CD4-positive, alpha-beta T cell treated with Interleukin-17A for 1 hour (primary cell): ENCODE measurements at regions not wholly inside any gene's neighbourhood (a gene's known extent, or its start where the extent isn't known, plus 50 kb on each side); places are given as distances from the start of the nearest gene placed in this dataset.

Experiments
- DNase-seq: peaks from one replicate; pipeline ENCODE4 v3.0.0-alpha.2; 2020

DNA sequence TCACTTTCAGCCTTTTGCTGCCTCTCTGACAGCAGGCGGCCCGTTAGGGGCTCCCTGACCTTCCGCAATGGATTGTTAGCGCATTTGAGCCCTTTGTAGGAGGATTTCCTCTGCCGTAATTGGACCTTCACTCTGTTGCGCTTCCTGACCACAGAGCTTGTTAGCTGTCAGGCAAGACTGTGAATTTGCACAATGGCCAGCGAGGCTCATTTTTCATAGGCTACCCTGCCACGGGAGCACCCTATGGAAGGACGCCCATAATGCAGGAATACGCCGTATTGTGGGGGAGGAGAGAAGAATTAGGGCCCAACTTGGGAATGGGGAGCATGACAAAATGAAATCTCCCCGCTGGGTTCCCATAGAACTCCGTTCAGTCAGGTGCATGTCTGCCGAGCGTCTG, 205.2 kb upstream of the NLRP1 start:
- DNase-seq, result no peak

DNA sequence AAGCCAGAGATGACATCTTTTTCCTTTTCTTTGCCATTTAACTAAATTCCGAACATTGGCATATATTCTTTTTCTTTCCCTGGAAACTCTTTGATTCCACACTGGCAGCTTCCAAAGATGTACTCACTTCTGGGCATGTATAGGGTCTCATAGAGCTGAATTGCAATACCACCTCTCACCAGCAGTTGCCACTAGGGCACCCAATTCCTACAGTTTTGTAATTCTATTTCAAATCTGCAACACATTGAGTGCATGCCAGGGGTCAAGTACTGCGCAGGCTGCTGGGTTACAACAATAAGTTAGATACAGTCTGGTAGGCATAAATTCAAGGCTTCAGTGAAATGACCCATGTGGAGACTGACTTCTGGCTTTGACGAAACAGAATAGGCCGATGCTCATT, 208.8 kb upstream of the NLRP1 start:
- DNase-seq, result no peak

DNA sequence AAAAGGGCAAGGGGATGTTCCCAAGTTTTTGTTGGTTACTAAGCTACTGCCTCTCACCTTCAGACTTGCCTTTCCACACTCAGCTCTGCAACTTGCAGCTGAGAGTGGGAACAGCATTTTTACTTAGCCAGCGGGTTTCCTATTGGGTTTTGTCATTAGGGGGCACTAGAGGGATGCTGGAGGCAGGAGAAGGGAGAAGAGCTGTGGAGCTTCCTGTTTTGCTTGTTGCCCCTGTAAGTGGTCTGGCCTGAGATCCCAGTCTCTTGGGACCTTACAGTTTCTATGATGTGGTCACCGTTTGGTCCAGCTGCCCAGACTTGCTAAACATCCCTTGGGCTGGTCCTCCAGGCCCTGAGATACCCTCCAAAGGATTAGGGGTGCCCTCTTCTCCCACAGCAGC, 209.6 kb upstream of the NLRP1 start:
- no peak for DNase-seq

DNA sequence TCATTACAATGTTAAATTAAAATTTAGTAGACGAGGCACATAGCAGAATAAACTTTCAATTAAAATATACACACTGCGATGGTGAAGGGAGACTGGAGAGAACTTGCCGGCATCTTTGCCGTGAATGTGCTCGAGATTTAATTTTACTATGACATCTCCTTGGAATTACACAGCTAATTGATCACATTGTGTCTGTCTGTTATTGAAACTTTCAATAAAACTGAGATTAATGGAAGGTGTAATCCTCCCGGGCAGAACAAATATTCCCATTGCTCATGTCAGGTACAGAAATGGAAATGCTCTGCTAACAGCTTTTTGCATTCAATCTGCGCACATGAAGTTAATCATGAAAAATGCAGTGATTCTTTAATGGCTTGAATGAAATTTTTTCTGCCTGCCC, 210.1 kb upstream of the NLRP1 start:
- DNase-seq, result no peak

DNA sequence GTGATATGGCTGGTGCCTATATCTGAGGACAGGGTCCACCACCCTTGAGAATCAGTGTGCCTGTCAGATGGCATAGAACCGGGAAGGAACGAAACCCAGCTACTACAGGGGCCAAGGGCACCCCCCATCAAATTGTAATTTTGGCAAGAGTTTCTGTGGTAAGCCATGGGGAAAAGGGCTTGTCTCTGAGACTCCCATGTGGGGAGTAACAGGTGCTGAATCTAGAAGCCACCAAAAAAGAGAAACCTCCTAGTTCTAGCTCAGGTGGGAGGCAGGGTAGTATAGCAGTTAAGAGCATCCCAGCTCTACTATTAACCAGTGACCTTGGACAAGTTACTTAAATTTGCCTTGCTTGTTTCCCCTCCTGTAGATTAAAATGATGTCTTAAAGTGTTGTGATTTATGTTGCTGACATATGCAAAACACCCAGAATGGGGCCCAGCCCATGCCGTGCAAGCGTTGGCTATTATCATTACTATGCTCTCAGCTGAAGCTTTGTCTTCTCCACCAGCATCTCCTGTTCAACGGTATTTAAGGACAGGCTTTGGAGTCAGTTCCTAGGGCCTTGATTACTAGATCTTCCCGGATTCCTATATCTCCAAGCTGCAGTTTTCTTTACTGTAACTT, 210.7 kb upstream of the NLRP1 start:
- DNase-seq, result no peak

DNA sequence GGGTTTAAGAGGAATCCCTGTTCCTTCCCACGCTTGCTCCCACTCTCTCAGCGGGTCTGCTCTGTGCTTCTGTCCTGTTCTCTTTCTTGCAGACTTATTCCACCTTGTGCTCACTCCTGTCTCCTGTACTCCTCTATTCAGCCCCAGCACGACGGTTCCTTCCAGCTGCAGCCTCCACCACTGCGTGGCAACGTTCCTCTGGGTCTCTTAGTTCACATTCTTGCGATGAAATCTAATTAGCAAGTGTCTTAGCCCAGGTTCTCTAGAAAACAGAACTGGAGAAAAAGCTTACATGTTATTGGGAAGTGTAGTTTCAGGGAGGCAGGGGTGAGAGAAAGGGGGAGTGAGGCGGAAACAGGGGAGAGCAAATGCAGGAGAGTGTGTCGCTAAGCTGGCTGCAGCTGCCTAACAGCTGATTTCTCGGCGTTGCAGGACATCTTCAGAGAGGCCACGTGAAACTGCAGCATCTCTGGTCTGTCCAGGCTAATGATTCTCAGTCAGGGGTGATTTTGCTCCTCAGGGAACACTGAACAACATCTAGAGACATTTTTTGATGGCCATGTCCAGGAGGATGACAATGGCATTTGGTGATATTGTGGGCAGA, 213.2 kb upstream of the NLRP1 start:
- DNase-seq, result no peak

DNA sequence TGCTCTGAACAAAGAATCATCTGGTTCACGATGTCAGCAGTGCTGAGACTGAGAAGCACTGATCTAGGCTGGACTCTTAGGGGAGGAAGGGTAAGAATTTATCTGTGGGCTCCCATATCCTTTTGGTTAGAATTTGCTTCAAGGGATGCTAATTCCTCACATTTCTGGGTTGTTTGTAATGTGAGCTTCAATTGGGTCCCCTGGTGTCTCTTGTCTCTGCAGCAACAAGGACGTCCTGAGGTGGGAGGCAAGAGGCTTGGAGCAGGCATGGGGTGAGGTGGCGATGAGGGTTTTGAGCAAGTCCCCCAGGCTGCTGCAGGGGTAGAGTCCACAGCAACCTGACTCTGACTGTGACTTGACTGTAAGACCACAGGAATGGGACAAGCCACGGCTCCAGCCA, 213.8 kb upstream of the NLRP1 start:
- DNase-seq, result no peak

DNA sequence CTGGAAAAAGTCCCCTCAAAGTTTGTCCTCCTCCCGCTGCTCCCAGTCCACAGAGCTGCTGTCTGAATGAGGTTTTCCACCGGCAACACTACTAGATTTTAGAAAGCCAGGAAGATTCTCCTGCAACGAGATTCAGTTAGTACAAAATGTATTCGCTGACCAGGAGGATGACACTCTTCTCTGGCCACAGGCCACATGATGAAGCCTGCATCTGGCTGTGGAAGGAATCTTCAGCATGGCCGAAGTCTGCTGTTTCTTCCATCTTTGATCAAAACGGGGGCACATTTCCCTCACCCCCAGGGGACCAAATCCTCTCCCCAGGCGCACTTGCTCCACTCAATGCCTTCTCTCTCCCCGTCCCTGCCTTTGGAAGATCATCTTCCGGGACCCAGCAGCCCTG, 215.8 kb upstream of the NLRP1 start:
- no peak for DNase-seq

DNA sequence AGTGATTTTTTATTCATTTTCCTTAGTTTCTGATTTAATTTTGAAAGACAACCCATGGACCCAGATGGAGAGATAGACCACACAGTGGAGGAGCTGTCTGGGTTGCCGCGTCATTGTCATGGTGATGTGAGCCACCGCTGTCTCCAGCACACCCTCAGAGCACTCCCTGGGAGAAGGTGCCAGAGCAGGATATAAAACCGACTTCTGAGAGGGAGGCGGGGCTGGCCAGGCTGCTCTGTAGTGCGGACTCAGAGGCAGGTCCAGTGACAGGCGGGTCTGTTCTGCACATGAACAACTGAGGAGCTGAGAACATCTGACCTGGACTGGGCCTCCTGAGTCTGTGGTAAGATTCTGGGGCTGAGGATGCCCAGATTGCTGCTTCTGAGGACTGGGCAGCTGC, 216.3 kb upstream of the NLRP1 start:
- no peak for DNase-seq

DNA sequence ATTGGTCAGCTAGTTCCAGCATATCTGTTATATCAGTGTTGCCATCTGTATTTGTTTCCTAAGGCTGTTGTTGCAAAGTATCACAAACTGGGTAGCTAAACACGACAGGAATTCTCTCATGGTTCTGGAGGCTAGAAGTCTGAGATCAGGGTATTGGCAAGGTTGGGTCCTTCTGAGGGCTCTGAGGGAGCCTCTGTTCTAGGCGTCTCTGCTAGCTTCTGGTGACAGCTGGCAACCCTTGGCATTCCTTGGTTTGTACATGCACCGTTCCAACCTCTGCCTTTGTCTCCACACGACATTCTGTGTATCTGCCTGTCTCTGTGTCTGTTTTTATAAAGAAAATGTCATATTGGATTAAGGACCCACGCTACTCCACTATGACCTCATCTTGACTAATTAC, 219.9 kb upstream of the NLRP1 start:
- DNase-seq, result no peak

DNA sequence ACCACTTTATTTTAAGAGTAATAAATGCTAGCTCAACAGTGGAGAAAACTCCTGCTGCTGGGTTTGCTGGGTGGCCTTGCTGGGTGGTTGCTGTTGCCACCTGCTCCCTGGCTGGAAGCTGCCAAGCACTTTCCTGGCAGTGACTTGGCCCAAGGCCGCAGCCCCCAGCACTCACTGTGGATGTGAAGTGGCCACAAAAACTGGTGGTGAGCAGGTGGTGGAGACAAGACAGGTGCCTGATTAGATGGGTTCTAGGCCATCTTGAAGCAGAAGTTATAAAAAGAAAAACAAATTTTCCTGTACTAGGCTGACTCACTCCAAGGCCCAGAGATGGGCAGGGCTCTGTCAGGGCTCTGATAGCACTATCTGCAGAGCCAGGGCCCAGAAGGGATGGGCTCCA, 224.7 kb upstream of the NLRP1 start:
- DNase-seq, result no peak

DNA sequence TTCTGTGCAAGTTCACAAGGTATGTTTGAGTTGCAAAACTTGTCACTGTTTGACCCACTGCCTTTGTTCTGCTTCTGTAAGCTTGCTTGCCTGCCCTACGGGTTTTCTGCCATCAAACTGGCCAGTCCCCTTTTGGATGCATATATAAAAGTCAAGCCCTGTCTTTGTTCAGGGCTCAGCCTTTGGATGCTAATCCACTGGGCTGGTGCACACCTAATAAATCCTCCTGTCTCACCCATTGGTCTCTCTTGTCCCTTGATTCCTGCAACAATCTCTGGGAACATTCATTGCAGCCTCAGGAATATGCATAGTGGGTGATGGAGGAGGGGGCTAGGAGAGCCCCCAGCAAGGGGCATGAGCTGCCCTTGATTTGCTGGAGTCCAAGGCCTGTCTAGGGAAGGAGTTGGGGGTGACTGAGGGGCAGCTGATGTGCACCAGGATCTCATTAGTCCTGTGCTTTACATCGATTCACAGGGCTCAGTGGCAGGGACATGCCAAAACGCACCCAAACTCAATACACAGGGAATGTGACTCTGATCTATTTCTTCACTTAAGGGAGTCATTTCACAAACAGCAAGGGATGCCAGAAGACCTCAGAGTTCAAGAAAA, 225.4 kb upstream of the NLRP1 start:
- no peak for DNase-seq

DNA sequence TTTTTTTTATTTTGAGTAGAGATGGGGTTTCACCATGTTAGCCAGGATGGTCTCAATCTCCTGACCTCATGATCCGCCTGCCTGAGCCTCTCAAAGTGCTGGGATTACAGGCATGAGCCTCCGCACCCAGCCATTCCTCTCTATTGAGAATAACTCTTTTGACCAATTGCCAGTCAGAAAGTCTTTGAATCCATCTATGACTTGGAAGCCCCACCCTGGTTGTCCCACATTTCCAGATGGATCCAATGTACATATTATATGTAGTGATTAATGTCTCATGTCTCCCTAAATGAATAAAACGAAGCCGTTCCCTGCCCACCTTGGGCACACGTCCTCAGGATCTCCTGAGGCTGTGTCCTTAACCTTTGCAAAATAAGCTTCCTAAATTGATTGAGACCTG, 228.3 kb upstream of the NLRP1 start:
- DNase-seq, result no peak

DNA sequence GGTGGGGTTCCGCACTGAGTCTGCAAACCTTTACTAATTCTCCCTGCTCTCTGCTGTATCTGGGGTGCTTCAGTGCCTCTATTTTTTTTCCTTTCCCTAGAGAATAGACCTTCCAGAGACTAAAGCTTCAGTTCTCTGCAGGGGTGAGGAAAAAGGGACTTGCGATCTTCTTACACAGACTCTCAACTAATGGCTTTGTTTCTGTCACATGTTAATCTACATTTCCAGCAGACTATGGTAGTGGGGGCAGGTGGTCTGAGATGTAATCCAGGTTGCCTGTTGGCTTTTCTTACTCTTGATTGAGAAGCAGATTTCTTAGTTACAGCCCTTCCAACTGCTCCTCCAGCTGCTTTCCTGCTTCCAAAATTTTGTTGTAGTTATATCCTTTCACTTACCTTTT, 229.0 kb upstream of the NLRP1 start:
- no peak for DNase-seq

DNA sequence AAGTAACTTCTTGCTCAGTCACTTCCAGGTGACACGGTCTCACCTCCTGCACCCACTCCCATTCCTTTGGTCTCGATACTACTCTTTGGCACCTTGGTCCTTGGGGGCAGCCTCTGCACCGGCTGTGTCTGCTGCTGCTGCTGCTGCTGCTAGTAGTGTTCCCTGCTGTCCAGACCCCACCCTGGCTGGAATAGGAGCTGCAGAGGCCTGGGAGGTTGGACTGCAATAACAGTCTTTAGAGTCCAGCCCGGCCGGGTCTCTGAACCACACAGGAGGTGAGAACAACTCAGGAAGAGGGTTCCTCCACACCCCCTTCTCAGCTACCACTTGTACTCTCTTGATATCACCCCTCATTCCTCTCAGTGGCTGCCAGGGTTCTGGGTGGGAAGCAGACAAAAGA, 231.1 kb upstream of the NLRP1 start:
- no peak for DNase-seq

DNA sequence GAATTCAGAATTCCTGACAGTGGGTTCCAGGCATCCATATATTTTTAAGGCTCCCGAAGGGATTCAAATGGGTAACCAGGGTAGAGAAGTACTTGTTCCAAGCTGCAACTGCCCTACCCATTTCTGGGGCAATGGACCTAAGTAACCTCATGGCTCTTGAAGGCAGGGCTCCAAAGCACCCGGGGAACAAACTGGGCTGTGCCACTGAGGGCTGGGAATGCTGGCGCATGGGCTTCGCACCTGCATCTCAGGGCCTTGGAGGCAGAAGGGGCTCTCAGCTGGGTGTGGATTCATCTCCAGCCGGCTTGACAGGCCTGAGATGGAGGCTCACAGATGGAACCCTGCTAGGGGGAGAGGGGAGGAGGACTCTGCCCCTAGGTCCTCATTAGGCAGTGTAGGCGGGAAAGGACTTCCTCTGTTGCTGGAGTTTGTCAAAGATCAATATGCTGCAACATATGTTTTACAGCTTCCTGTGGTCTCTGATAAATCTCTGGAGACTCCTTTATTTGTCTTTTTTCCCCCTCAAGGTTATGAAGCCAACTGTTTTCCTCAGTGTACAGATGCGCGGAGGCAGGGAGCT, 232.3 kb upstream of the NLRP1 start:
- no peak for DNase-seq

DNA sequence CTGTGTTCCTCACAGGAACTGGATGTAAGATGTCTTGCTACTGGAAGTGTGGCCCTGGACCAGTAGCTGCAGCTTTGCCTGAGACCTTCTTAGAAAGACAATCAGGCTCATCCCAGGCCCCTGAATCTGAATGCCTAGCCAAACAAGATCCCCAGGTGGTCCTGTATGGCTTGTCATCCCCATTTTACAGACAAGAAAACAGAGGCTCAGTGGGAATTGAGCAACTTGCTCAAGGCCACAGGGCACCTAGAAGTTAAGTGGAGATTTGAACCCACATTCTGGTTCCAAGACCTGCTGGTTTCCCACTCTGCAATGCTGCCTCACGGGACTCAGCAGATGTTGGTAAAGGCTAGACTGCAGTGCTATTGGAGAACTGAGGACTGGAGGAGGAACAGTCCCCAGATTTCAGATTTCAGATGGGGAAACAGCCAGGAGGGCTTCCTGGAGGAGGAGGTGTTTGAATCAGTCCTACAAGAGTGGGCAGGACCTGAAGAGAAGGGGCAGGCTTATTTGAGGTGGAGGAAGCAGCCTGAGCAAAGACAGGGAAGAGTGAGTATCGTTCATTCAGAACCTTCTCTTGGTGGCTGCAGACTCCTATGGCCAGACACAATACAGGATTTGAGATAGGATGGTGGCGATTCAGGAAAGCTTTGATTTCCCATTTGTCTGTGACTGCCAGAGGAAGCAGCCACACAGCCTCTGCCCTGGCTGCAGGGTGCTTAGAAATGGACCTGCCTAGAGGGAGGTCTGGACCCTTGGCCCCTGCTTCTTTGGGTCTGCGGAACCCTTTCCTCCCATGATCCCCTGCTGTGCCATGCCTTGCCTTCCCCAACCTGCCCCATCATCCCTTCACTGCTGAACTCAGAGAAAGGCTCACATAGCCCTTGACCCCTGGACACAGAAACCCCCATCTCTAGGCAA, 233.4 kb upstream of the NLRP1 start:
- DNase-seq, result no peak

DNA sequence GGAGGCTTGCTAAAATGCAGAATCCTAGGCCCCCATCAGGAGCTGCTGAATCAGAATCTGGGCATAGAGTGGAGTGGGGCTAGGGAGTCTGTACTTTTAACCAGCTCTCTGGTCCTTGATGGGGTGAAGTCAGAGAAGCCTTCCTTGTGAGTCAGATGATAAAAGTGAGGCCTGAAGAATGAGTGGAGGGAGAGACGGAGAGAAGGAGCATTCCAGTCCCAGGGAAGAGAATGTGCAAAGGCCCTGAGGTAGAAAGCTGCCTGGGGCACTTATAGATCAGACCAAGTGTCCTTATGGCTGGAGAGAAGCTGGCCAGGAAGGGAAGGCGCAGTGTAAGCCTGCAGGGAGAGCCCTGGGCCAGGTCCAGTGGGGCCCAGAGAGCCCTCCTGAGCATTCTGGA, 235.1 kb upstream of the NLRP1 start:
- no peak for DNase-seq

DNA sequence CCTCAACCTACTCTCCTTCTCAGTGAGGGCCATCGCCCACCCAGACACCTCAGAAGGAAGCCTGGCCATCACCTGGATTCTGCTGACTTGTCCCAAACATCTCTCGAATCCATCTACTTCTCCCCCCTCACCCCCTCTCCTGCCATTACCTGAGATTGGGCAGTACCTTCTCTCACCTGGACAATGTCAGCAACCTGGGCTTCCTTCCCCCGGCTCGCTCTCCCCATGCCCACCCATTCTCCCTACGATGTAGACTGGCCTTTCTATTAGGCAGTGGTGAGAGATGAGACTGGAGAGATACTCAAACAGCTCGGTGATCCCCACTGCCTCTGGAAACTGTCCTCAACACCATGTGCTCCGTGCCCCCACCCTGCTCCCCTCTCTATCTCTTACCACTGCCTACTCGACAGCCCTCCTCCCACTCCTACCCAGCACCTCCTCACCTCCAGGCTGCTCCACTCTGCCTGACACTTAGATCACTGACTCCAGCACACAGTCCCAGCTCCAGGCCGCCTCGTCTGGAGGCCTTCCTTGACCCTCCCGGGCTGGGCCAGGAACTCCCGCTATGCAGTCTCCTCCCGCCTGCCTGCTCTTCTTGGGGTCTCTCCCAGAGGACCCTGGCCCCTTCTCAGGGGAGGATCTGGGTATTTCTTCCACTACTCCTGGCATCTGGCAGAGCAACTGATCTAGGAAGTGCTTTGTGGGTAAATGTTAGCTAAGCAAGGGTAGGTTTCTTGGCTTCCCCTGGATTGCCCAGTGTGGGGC, 235.8 kb upstream of the NLRP1 start:
- no peak for DNase-seq

DNA sequence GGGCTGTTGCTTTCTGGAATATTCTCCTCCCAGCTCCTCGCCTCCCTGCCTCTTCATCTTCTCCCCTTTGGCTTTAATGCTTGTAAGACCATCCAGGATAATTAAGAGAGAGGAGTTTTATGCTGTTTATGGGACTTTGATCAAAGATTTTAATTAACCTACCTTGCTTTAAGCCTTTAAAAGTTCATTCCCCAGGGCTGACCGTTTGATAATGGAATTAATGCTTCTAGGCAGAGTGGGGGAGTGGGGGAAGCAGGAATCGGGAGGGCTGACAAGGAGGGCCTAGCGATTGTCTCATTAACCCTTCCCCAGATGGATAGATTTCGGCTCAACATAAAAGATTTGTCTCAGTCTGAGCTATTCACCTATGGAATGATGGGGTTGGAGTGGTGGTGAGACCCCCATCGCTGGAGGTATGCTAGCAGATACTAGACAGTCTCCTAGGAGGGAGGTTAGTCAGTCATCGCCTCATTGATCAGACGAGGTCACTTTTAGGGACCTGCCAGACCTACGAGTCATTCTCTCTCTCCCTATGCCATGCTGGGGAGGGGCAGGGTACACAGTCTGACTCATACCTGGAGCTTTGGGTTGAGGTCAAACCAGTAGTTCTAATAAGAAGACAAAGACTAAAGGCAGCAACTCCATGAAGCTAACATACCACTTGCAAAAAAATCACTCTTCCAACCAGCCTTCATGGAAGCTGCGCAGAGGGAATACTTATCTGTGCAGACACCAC, 236.6 kb upstream of the NLRP1 start:
- DNase-seq, result no peak

DNA sequence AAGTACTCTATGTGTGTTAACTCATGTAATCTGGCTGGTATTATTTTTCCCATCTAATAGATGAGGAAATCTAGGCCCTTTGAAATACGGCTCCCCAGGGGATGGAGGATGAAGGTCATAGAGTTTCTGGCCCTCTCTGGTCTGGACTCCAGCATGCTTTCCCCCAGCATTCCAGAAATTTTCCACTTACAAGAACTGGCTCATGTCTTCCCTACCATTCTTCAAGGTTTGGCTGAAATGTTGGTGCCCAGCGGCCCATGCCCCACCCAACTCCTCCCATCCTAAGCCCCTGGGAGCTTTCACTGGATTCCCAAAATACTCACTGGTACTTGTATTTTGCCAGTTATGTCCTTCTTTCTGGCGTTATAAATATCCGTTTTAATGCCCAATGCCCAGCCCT, 237.5 kb upstream of the NLRP1 start:
- DNase-seq, result no peak
